Upper lobe of right lung (tissue), 1 donor: ENCODE measurements at regions not wholly inside any gene's neighbourhood (a gene's known extent, or its start where the extent isn't known, plus 50 kb on each side); places are given as distances from the start of the nearest gene placed in this dataset.

ENCODE experiments used
- ATAC-seq: fragments of 200-7000 bp; cut with Tn5 transposase; one replicate; pipeline ENCODE4 v1.9.1; 2020; ENCODE audit warnings: mild to moderate bottlenecking, moderate library complexity
- DNase-seq: peaks from one replicate; pipeline ENCODE4 v3.0.0-alpha.2; 2020
- H3K27ac ChIP-seq: fragments of 200-600 bp; one replicate; pipeline ENCODE4 v1.8.0; 2022
- H3K27me3 ChIP-seq: fragments of 200-600 bp; one replicate; pipeline ENCODE4 v1.8.0; 2022; ENCODE audit warnings: mild to moderate bottlenecking
- H3K36me3 ChIP-seq: fragments of 200-600 bp; one replicate; pipeline ENCODE4 v1.8.0; 2022
- H3K4me1 ChIP-seq: fragments of 200-600 bp; one replicate; pipeline ENCODE4 v1.8.0; 2022
- H3K4me3 ChIP-seq: fragments of 200-600 bp; one replicate; pipeline ENCODE4 v1.8.0; 2022; ENCODE audit warnings: mild to moderate bottlenecking
- H3K9me3 ChIP-seq: fragments of 200-600 bp; one replicate; pipeline ENCODE4 v1.8.0; 2022
- intact Hi-C: fragments of 100-400 bp; cut with DNase I; formaldehyde crosslinking; loops from one replicate; pipeline ENCODE4 v1.11.0; 2022
- TF ChIP-seq, protein P1 (sequence below): fragments of 200-600 bp; IDR thresholded peaks from one replicate; pipeline ENCODE4 v1.8.0; 2022; ENCODE audit warnings: antibody characterized with exemption
- donor health status: DM: no; HTN: yes; CAD: no; lungs with severe emphysema.

GRCh38 chr1:187270256-187270655, 441.5 kb downstream of the PLA2G4A start:
- Histone ChIP-seq H3K27me3 (no peaks in the 10 kb centered on the region), H3K4me3 (no peak overlapping the region), H3K4me1 (no peaks in the 10 kb centered on the region), H3K36me3 (no peaks in the 10 kb centered on the region), H3K9me3 (no peaks in the 10 kb centered on the region), H3K27ac (no peak overlapping the region)
- ATAC-seq (no peak), DNase-seq (no peak)
- intact Hi-C loops, result no loop called here
- TF ChIP-seq, protein P1, sequence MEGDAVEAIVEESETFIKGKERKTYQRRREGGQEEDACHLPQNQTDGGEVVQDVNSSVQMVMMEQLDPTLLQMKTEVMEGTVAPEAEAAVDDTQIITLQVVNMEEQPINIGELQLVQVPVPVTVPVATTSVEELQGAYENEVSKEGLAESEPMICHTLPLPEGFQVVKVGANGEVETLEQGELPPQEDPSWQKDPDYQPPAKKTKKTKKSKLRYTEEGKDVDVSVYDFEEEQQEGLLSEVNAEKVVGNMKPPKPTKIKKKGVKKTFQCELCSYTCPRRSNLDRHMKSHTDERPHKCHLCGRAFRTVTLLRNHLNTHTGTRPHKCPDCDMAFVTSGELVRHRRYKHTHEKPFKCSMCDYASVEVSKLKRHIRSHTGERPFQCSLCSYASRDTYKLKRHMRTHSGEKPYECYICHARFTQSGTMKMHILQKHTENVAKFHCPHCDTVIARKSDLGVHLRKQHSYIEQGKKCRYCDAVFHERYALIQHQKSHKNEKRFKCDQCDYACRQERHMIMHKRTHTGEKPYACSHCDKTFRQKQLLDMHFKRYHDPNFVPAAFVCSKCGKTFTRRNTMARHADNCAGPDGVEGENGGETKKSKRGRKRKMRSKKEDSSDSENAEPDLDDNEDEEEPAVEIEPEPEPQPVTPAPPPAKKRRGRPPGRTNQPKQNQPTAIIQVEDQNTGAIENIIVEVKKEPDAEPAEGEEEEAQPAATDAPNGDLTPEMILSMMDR, result no peak

DNA sequence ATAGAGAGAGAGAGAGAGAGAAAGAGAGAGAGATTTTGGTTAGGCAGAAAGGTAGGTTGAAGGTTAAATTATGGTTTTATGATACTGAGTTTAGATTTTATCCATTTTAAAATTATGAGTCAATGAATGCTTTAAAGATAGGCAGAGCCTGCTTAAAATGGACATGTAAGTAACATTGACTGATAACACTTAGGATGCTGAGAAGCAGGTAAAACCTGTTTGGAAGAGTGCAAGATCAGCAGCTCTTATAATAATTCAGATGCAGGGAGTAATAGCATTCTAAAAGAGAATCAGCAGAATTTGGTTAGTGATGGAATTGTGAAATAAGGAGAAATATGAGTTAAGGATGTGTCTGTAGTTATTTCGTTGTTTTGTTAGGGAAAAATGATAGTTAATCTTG, 446.6 kb downstream of the PLA2G4A start:
- H3K9me3 ChIP-seq, result no peaks in the 10 kb centered on the region
- H3K4me1 ChIP-seq, result no peaks in the 10 kb centered on the region
- no peak overlapping the region for H3K4me3 ChIP-seq
- H3K36me3 ChIP-seq, result no peaks in the 10 kb centered on the region
- no peak overlapping the region for H3K27ac ChIP-seq
- ATAC-seq (no peak), DNase-seq (no peak)
- no peaks in the 10 kb centered on the region for H3K27me3 ChIP-seq
- TF ChIP-seq, protein P1, result no peak
- intact Hi-C loops, result no loop called here

- H3K27ac ChIP-seq, result no peak overlapping the region
- H3K9me3 ChIP-seq, result no peaks in the 10 kb centered on the region
- no peaks in the 10 kb centered on the region for H3K4me1 ChIP-seq
- no peak for ATAC-seq
- intact Hi-C loops, result no loop called here
- no peaks in the 10 kb centered on the region for H3K36me3 ChIP-seq
- no peak for DNase-seq
- no peak overlapping the region for H3K4me3 ChIP-seq
- TF ChIP-seq, protein P1, result no peak
- H3K27me3 ChIP-seq, result no peaks in the 10 kb centered on the region
These were observed 447.3 kb downstream of the PLA2G4A start for GRCh38 chr1:187275985-187276575.

DNA sequence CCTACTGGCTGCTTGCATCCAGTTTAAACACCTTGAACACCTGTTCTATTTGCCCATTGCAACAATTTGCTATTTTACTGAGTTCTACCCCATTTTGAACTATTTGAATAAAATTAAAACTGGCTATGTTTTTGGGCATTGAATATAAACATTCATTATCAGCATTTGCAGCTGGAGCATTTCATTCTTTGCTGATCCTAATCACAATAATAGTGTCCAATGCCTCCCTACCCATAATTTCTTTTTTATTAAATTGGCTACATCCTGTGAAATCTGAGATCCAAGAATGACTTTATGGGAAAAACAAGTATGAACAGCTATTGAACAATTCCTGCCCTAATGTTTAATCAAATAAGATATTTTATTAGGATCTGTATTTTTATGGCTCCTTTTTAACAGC, 447.9 kb downstream of the PLA2G4A start:
- intact Hi-C loops, result no loop called here
- no peaks in the 10 kb centered on the region for H3K9me3 ChIP-seq
- TF ChIP-seq, protein P1, result no peak
- no peak overlapping the region for H3K4me3 ChIP-seq
- DNase-seq, result no peak
- ATAC-seq, result no peak
- H3K27ac ChIP-seq, result no peak overlapping the region
- H3K36me3 ChIP-seq, result no peaks in the 10 kb centered on the region
- no peaks in the 10 kb centered on the region for H3K4me1 ChIP-seq
- H3K27me3 ChIP-seq, result no peaks in the 10 kb centered on the region

- TF ChIP-seq, protein P1, result no peak
These were observed 451.3 kb downstream of the PLA2G4A start for GRCh38 chr1:187280031-187280430.

DNA sequence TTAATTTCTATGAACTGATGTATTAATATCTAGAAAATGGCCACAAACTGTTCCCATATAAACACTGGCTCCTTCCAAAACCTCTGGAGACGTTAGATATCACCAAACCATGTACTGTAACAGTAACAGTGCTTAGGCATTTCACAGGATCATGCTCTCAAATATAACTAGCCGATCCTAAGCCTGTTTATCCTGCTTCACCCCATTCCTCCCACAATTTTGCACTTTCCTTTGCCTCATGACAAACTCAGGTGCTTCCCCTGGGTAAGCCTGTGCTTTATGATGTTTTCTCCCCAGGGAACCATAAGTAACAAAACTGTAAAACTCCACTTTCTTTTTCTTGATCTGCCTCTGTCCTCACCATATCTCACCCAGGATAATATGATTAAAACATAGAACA, 452.3 kb downstream of the PLA2G4A start:
- DNase-seq (no peak), ATAC-seq (no peak)
- no peak overlapping the region for H3K27ac ChIP-seq
- TF ChIP-seq, protein P1, result no peak
- H3K27me3 ChIP-seq, result no peaks in the 10 kb centered on the region
- no peak overlapping the region for H3K4me3 ChIP-seq
- no peaks in the 10 kb centered on the region for H3K36me3 ChIP-seq
- no peaks in the 10 kb centered on the region for H3K4me1 ChIP-seq
- H3K9me3 ChIP-seq, result no peaks in the 10 kb centered on the region
- intact Hi-C loops, result no loop called here

More at GRCh38 chr1:187280031-187280430, 451.3 kb downstream of the PLA2G4A start:
- H3K4me3 ChIP-seq, result no peak overlapping the region
- no peaks in the 10 kb centered on the region for H3K9me3 ChIP-seq
- no peaks in the 10 kb centered on the region for H3K27me3 ChIP-seq
- H3K27ac ChIP-seq, result no peak overlapping the region
- ATAC-seq, result no peak
- no peak for DNase-seq
- intact Hi-C loops, result no loop called here
- no peaks in the 10 kb centered on the region for H3K36me3 ChIP-seq
- H3K4me1 ChIP-seq, result no peaks in the 10 kb centered on the region
